Right hindlimb (tissue), 1 donor: ENCODE measurements at regions not wholly inside any gene's neighbourhood (a gene's known extent, or its start where the extent isn't known, plus 50 kb on each side); places are given as distances from the start of the nearest gene placed in this dataset.
"Not testable (repeated sequence)": the region's sequence is repeated elsewhere in the genome, so short reads cannot be mapped to it uniquely, and the experiment has no call there.

ENCODE experiments used
- DNase-seq: peaks from one replicate; pipeline ENCODE4 v3.0.0-alpha.2; 2018

DNA sequence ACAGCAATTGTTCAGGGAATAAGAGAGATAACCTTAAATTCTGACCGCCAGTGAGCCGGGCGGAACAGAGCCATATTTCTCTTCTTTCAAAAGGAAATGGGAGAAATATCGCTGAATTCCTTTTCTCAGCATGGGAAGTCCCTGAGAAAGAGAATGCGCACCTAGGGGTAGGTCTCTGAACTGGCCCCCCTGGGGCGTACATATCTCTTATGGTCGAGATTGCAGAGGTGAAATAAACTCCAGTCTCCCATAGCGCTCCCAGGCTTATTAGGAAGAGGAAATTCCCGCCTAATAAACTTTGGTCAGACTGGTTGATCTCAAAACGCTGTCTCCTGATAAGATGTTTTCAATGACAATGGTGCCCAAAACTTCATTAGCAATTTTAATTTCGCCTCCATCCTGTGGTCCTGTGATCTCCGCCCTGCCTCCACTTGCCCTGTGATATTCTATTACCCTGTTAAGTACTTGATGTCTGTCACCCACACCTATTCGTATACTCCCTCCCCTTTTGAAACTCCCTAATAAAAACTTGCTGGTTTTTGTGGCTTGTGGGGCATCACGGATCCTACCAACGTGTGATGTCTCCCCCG, 195.8 kb upstream of the HMCN1 start:
- not testable (repeated sequence) for DNase-seq

GRCh38 chr1:185537596-185537995, 196.6 kb upstream of the HMCN1 start:
- no peak for DNase-seq

- no peak for DNase-seq
Observed at GRCh38 chr1:185536165-185536920, 197.8 kb upstream of the HMCN1 start.

GRCh38 chr1:185535621-185536020, 198.6 kb upstream of the HMCN1 start:
- no peak for DNase-seq

DNA sequence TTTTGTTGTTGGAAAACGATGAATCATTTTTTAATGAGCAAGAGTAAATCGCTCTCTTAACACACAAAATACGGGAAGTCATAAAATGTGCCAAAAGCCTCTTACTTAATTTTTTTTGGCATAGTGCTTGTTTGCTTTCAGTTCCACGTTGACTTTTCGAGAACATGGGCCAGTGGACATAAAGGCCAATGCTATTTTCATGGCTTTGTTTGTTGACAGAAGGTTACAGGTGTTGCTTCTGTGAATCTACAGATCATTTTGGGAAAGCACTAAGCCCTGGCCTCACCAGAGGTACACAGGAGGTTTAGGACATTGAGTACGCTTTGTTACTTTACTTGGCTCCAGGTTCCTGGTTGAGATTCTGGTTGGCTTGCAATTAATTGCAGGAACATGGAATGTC, 199.4 kb upstream of the HMCN1 start:
- DNase-seq, result no peak

DNA sequence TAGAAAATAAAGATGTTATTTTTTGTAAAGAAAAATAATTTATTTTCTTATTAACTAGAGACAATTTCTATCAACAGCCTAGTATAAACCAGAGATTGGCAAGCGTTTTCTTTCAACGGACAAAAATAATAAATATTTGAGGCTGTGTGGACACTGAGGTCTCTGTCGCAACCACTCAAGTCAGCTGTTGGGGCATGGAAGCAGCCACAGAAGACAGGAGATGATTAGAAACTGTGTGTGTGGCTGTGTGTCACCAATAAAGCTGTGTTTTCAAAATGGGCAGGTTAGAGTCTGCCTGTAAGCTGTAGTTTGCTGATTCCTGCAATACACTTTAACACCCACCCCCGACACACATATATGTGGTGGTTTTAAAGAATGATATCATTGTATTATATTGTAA, 200.6 kb upstream of the HMCN1 start:
- no peak for DNase-seq

- no peak for DNase-seq
Observed at GRCh38 chr1:185532856-185533255, 201.3 kb upstream of the HMCN1 start.

- no peak for DNase-seq
Observed at GRCh38 chr1:185531838-185532237, 202.4 kb upstream of the HMCN1 start.

DNA sequence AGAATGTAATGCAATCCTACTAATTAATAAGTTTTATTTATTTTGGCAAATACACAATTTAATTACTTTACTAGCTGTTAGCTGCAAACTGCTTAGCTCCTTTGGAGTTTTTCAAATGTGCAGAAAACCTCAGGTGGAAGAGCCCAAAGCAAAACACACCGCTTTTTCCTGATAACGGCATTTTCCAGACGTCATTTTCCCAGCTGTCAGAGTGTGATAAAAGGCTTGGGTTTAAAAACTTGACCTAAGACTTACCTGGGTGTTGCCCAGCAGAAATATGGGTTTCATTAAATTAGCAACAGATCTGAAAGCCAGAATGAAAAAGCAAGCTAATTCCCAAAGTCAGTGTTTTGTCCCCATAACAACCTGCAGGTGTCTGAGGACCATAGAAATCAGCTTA, 204.0 kb upstream of the HMCN1 start:
- DNase-seq, result no peak

DNA sequence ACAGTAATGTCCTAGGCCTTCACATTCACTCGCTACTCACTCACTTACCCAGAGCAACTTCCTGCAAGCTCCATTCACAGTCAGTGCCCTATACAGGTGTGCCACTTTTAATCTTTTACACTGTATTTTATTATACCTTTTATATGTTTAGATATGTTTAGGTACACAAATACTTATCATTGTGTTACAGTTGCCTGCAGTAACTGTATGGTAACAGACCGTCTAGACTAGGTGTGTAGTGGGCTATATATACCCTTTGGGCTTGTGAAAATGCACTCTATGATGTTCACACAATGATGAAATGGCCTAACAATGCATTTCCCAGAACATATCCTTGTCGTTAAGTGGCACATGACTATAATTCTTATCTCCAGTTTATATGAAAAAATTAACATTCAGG, 204.5 kb upstream of the HMCN1 start:
- DNase-seq, result no peak

DNA sequence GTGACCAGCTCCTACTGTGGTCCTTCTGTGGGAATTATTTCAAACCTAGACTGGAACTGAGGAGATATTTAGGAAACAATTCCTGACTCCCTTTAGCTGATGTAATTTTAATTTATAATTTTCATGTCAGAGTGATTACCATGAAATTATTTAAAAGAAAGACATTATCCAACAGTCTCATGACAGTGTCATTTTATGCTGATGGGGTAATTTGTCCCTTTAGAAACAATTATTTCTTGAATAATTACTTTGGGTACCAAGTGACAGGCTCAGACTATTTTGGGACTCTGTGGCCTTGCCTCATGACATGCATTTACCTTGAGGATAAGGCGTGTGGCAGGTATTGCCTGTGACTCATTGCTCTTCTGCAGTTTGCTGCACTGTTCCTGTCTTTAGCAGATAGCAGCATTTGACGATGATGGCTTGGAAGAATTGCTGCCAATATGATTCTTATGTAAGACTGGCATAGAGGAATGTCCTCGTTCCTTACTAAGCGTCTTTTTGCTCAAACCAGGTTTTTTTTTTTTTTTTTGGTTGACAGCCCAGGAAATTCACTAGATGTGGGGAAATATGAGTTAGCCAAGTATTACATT, 206.0 kb upstream of the HMCN1 start:
- DNase-seq, result no peak

DNA sequence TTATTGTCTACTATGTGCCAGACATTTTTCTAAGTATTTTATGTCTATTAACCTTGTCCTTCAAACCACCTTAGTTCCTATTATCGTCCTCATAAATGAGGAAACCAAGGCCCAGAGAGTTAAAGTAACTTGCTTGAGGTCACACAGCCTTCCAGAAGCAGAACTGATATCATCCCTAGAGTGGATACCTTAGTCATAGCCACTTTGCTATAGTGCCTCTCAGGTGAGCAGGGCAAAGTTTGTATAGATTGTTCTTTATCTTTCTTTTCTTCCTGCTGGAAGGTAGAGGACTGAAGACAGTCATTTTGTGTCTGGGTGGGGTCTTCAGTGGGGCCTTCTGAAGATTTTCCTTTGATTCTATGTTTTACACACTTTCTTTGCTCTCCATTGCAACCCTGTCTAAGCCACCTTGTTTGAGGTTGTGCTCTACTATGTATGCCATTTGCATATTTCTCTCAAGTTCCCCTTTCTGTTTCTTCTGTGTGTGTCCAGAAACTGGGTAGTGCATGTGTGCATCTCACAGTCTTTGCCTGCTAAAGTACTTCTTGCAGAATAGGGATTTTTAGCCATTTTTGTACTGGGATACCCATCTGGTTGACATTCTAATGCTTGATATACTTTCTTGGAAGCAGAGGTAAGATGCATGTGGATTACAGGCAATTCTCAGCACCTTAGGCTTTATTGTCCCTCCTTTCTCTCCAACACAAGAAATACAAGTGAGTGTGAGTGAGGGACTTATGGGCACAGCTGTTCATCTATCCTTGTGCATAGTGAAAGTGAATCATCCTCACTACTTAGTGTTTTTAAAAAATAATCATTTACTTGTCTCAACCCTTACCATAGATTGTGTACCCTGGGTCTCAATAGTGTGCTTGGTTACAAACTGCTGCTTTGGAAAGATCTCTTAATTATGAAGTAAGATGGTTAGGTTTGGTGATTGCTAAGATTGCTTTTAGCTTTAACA, 207.6 kb upstream of the HMCN1 start:
- no peak for DNase-seq

- DNase-seq, result no peak
Observed at GRCh38 chr1:185520188-185520920, 203.3 kb upstream of the IVNS1ABP start.

DNA sequence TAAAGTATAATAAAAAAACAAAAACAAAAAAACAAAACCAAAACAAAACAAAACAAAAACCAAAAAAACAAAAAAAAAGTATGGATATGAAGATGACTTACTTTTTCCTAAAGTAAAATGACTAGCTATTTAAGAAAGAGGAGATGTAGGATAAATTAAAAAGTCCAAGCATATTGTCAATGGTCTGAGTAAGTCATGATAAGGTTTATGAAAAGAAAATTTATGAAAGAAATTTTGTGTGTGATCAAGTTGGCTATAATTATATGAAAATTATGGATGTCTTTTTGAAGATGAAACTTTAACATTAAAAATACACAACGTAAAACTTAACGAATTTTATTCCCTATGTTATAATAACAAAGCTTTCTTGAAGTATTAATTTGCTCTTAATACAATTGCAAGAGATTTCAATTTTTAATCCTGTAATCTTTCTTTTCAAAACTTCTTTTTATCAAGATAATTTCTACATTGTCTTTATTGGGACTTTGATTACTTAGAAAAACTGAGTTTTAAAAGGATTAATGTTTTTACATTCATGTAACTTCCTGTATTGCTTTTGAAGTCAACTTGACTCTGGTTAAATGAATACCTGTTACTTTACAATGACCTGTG, 200.9 kb upstream of the IVNS1ABP start:
- DNase-seq, result no peak

DNA sequence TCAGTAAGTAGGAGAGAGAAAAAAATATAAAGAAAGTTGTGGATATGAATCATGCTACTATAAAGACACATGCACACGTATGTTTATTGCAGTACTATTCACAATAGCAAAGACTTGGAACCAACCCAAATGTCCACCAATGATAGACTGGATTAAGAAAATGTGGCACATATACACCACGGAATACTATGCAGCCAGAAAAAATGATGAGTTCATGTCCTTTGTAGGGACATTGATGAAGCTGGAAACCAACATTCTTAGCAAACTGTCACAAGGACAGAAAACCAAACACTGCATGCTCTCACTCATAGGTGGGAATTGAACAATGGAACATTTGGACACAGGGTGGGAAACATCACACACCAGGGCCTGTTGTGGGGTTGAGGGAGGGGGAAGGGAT, 200.3 kb upstream of the IVNS1ABP start:
- DNase-seq, result not testable (repeated sequence)

GRCh38 chr1:185515696-185516095, 198.7 kb upstream of the IVNS1ABP start:
- DNase-seq, result no peak

DNA sequence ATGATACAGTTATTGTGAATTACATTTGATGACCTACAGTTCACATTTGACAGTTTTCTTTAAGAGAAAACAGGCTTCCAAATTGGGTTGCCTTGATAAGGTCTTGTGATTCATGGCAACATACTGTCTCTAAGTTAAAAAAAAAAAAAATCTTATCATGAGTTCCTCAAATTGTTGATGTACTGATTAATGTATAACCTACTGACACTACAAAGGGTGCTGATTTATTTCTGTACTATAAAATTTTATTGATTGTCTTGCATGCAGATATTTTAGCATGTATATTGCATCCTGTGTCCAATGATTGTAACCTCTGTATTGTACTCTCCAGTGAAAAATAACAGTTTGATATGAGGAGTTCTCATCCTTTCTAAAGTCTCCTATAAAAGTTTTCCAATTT, 197.3 kb upstream of the IVNS1ABP start:
- no peak for DNase-seq

- no peak for DNase-seq
Observed at GRCh38 chr1:185512442-185512841, 195.4 kb upstream of the IVNS1ABP start.

DNA sequence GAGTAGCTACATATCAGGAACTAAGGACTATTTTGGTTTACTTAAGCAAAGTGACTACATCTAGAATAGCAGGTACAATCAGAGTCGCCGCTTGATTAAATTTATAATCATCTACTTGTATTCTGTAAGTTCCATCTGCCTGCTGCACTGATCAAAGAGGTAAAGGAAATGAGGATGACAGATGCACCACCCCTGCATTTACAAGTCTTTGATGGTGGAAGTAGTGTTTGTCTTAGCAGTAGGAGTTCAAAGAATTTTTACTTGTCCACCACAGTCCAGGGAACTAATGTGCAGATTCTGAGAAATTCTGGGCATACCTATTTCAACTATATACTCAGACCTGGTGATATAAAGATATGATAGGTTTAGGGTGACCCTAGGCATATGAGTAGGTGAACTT, 184.1 kb upstream of the IVNS1ABP start:
- DNase-seq, result no peak

DNA sequence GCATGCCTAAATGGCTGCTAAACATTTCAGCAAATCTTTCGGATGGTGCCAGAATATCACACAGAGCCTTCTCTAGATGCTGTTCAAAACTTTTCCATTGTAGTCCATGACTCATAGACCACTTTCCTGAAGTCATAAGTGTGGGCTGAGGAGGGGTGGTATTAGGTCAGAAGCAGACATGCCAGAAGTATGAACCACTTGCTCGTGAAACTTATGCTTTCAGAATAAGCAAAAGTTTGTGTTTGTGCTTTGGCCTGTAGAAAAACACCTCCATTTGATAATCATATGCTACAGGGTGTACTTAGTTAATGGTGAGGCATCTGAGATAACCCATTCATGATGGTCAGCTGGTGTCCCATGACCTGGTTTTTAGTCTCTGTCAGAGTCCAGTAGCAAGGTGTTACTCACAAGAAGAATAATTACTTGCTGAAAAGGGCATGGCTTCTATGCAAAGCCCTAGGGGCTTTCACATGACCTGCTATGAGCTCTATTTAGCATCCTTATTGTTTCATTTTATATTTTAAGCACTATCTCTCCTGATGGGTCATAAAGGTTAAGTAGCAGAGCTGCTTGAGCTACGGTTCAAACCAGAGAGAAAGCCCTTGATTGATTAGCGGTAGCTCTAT, 183.1 kb upstream of the IVNS1ABP start:
- DNase-seq, result no peak

- no peak for DNase-seq
Observed at GRCh38 chr1:185498207-185498606, 181.2 kb upstream of the IVNS1ABP start.

- DNase-seq, result no peak
Observed at GRCh38 chr1:185497177-185497576, 180.1 kb upstream of the IVNS1ABP start.
